ENCODE measurements at regions not wholly inside any gene's neighbourhood (a gene's known extent, or its start where the extent isn't known, plus 50 kb on each side); places are given as distances from the start of the nearest gene placed in this dataset.

GRCh38 chr1:58325866-58326265 lies 220.7 kb downstream of the OMA1 start:
- Histone ChIP-seq H3K27me3 (ENCODE audit: control insufficient read depth, insufficient read depth, low read length) (no peaks in the 10 kb centered on the region), H3K36me3 (ENCODE audit: control insufficient read depth, insufficient read depth, low read length) (no peaks in the 10 kb centered on the region), H3K4me1 (ENCODE audit: control insufficient read depth, insufficient read depth, low read length) (no peaks in the 10 kb centered on the region), H3K4me3 (ENCODE audit: low read length) (no peak overlapping the region), H3K9me3 (ENCODE audit: control insufficient read depth, low read length) (no peaks in the 10 kb centered on the region), H3K9ac (ENCODE audit: low read length) (no peak overlapping the region)

DNA sequence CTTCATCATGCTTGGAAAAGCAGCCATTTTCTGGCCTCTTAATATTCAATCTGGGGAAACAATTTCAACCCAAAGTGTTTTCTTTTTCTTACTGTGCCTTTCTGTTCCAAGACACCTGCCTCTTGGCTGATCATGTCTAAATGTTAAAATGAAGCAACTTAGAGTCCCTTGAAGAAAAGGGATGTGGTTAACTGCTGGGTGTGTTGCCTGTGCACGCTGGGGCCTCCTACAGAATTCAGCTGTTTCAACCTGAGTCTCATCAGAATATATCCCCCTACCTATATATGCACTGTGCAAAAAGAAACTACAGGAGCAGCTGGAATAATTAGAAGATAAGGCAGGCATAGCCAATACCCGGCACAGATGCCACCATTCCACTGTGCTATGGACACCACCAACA lies 222.0 kb downstream of the OMA1 start:
- no peaks in the 10 kb centered on the region for H3K36me3 ChIP-seq (ENCODE audit: control insufficient read depth, insufficient read depth, low read length)
- no peaks in the 10 kb centered on the region for H3K27me3 ChIP-seq (ENCODE audit: control insufficient read depth, insufficient read depth, low read length)
- H3K4me3 ChIP-seq (ENCODE audit: low read length), result no peak overlapping the region
- no peaks in the 10 kb centered on the region for H3K9me3 ChIP-seq (ENCODE audit: control insufficient read depth, low read length)
- H3K4me1 ChIP-seq (ENCODE audit: control insufficient read depth, insufficient read depth, low read length), result no peaks in the 10 kb centered on the region
- no peak overlapping the region for H3K9ac ChIP-seq (ENCODE audit: low read length)

DNA sequence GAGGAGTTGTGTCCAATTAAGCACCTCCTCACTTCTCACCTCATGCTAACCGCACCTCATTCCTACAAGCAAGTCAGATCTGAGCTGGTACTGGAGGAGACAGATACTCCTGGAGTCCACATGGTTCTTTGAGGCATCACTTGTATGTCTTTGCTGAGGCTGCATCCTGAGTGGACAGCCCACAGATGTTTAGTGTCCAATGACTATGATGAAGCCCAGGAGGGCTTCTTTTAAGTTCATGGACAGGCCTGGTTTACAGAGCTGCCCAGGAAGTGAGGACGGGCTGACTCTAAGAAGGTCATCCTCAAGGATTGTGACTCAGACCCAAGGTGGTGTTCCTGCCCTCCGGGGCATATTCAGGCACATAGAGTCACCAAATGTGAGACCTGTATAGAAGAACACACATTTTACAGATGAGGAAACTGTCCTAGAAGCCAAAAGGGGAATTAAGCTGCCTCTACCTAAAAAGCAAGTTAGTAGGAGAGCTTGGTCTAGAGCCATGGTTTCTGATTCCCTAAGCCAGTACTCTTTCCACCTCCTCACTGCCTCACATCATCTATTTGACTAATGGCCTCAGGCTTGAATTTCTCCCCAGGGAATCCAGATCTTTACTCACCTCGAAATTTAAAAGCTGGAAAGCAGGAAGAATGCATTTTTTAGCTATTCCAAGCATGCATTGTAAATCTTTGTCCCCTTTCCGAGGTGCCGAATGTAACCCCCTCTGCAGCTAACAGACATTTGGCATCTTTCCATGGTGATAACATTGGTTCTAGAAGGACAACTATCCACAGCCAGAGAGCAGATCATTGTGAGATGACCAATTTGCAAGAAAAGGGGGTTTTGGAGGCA lies 228.1 kb downstream of the OMA1 start:
- Histone ChIP-seq H3K36me3 (ENCODE audit: control insufficient read depth, insufficient read depth, low read length) (no peaks in the 10 kb centered on the region), H3K9me3 (ENCODE audit: control insufficient read depth, low read length) (no peaks in the 10 kb centered on the region), H3K27me3 (ENCODE audit: control insufficient read depth, insufficient read depth, low read length) (no peaks in the 10 kb centered on the region)

GRCh38 chr1:58317694-58318093 lies 228.8 kb downstream of the OMA1 start:
- Histone ChIP-seq H3K36me3 (ENCODE audit: control insufficient read depth, insufficient read depth, low read length) (no peaks in the 10 kb centered on the region), H3K9me3 (ENCODE audit: control insufficient read depth, low read length) (no peaks in the 10 kb centered on the region), H3K27me3 (ENCODE audit: control insufficient read depth, insufficient read depth, low read length) (no peaks in the 10 kb centered on the region), H3K4me3 (ENCODE audit: low read length) (no peak overlapping the region), H3K4me1 (ENCODE audit: control insufficient read depth, insufficient read depth, low read length) (no peaks in the 10 kb centered on the region), H3K9ac (ENCODE audit: low read length) (no peak overlapping the region)

More for the DNA sequence above, 228.1 kb downstream of the OMA1 start:
- Histone ChIP-seq H3K4me1 (ENCODE audit: control insufficient read depth, insufficient read depth, low read length) (no peaks in the 10 kb centered on the region), H3K9ac (ENCODE audit: low read length) (no peak overlapping the region), H3K4me3 (ENCODE audit: low read length) (no peak overlapping the region)

DNA sequence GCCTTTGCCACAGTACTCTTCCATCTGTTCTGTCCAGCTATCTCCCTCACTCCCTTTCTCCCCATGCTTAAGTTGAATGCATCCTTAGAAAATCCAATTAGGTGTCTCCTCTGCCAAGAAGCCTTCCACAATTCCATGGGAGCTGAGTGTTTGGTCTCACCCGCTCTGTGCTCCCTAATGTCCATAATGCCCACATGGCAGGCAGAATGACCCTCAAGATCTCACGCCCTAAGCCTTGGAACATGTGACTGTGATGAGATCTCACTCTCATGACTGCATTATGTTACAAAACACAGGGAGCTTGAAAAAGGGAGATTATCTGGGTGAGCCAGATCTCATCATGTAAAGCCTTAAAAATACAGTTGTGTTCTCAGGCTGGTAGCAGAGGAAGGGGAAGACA lies 229.4 kb downstream of the OMA1 start:
- Histone ChIP-seq H3K4me1 (ENCODE audit: control insufficient read depth, insufficient read depth, low read length) (no peaks in the 10 kb centered on the region), H3K9ac (ENCODE audit: low read length) (no peak overlapping the region), H3K9me3 (ENCODE audit: control insufficient read depth, low read length) (no peaks in the 10 kb centered on the region), H3K36me3 (ENCODE audit: control insufficient read depth, insufficient read depth, low read length) (no peaks in the 10 kb centered on the region), H3K4me3 (ENCODE audit: low read length) (no peak overlapping the region), H3K27me3 (ENCODE audit: control insufficient read depth, insufficient read depth, low read length) (no peaks in the 10 kb centered on the region)

- no peaks in the 10 kb centered on the region for H3K9me3 ChIP-seq (ENCODE audit: control insufficient read depth, low read length)
- H3K36me3 ChIP-seq (ENCODE audit: control insufficient read depth, insufficient read depth, low read length), result no peaks in the 10 kb centered on the region
Measured at GRCh38 chr1:58316141-58316540, 230.4 kb downstream of the OMA1 start.

GRCh38 chr1:58312971-58313563 lies 233.5 kb downstream of the OMA1 start:
- H3K9me3 ChIP-seq (ENCODE audit: control insufficient read depth, low read length), result no peaks in the 10 kb centered on the region
- H3K4me1 ChIP-seq (ENCODE audit: control insufficient read depth, insufficient read depth, low read length), result no peaks in the 10 kb centered on the region

More at GRCh38 chr1:58316141-58316540, 230.4 kb downstream of the OMA1 start:
- Histone ChIP-seq H3K4me1 (ENCODE audit: control insufficient read depth, insufficient read depth, low read length) (no peaks in the 10 kb centered on the region), H3K9ac (ENCODE audit: low read length) (no peak overlapping the region), H3K27me3 (ENCODE audit: control insufficient read depth, insufficient read depth, low read length) (no peaks in the 10 kb centered on the region), H3K4me3 (ENCODE audit: low read length) (no peak overlapping the region)

GRCh38 chr1:58312461-58312860 lies 234.1 kb downstream of the OMA1 start:
- H3K9ac ChIP-seq (ENCODE audit: low read length), result no peak overlapping the region
- no peak overlapping the region for H3K4me3 ChIP-seq (ENCODE audit: low read length)
- no peaks in the 10 kb centered on the region for H3K36me3 ChIP-seq (ENCODE audit: control insufficient read depth, insufficient read depth, low read length)
- no peaks in the 10 kb centered on the region for H3K9me3 ChIP-seq (ENCODE audit: control insufficient read depth, low read length)
- no peaks in the 10 kb centered on the region for H3K4me1 ChIP-seq (ENCODE audit: control insufficient read depth, insufficient read depth, low read length)
- H3K27me3 ChIP-seq (ENCODE audit: control insufficient read depth, insufficient read depth, low read length), result no peaks in the 10 kb centered on the region

More at GRCh38 chr1:58312971-58313563, 233.5 kb downstream of the OMA1 start:
- Histone ChIP-seq H3K27me3 (ENCODE audit: control insufficient read depth, insufficient read depth, low read length) (no peaks in the 10 kb centered on the region), H3K36me3 (ENCODE audit: control insufficient read depth, insufficient read depth, low read length) (no peaks in the 10 kb centered on the region), H3K9ac (ENCODE audit: low read length) (no peak overlapping the region), H3K4me3 (ENCODE audit: low read length) (no peak overlapping the region)

DNA sequence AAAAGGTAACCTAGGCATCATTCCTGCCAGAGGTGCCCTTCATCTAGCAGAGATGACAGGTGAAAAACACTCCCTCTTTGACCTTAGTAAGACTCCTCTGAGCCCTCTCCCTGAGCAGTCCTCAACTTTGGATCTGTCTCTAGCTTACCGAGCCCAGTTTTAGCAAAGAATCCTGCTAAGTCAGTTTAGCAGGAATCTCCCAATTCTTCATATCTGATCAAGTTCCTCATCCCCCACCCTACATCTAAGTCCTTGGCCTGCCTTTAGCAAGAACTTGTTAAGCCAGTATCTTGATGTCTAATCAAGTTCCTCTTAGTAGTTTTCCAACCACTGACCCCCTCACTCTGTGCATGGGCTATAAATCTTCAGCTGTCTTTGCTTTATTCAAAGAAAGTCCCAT lies 235.6 kb downstream of the OMA1 start:
- Histone ChIP-seq H3K27me3 (ENCODE audit: control insufficient read depth, insufficient read depth, low read length) (no peaks in the 10 kb centered on the region), H3K4me1 (ENCODE audit: control insufficient read depth, insufficient read depth, low read length) (no peaks in the 10 kb centered on the region), H3K4me3 (ENCODE audit: low read length) (no peak overlapping the region), H3K9me3 (ENCODE audit: control insufficient read depth, low read length) (no peaks in the 10 kb centered on the region), H3K9ac (ENCODE audit: low read length) (no peak overlapping the region), H3K36me3 (ENCODE audit: control insufficient read depth, insufficient read depth, low read length) (no peaks in the 10 kb centered on the region)

DNA sequence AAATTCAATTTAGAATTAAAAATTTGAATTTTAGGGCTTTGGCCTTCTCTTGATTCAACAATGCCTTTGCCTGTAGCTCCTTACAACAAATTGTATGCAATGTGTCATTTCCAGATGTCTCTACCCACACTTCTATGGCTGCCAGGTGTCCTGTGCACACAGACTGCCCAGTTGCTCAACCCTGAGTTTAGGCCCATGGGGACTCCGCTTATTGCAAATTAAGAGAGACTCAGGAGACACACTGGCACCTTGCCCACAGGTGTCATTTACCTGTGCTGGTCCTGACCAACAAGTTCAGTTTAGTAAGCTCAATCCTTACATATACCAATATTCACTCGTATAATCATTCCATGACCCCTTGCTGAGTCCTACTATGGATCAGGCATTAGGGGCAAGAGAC lies 236.1 kb downstream of the OMA1 start:
- Histone ChIP-seq H3K27me3 (ENCODE audit: control insufficient read depth, insufficient read depth, low read length) (no peaks in the 10 kb centered on the region), H3K9me3 (ENCODE audit: control insufficient read depth, low read length) (no peaks in the 10 kb centered on the region), H3K36me3 (ENCODE audit: control insufficient read depth, insufficient read depth, low read length) (no peaks in the 10 kb centered on the region), H3K4me1 (ENCODE audit: control insufficient read depth, insufficient read depth, low read length) (no peaks in the 10 kb centered on the region), H3K4me3 (ENCODE audit: low read length) (no peak overlapping the region), H3K9ac (ENCODE audit: low read length) (no peak overlapping the region)

GRCh38 chr1:58308206-58308605 lies 238.3 kb downstream of the OMA1 start:
- Histone ChIP-seq H3K36me3 (ENCODE audit: control insufficient read depth, insufficient read depth, low read length) (no peaks in the 10 kb centered on the region), H3K4me1 (ENCODE audit: control insufficient read depth, insufficient read depth, low read length) (no peaks in the 10 kb centered on the region), H3K4me3 (ENCODE audit: low read length) (no peak overlapping the region), H3K9ac (ENCODE audit: low read length) (no peak overlapping the region), H3K27me3 (ENCODE audit: control insufficient read depth, insufficient read depth, low read length) (no peaks in the 10 kb centered on the region), H3K9me3 (ENCODE audit: control insufficient read depth, low read length) (no peaks in the 10 kb centered on the region)

DNA sequence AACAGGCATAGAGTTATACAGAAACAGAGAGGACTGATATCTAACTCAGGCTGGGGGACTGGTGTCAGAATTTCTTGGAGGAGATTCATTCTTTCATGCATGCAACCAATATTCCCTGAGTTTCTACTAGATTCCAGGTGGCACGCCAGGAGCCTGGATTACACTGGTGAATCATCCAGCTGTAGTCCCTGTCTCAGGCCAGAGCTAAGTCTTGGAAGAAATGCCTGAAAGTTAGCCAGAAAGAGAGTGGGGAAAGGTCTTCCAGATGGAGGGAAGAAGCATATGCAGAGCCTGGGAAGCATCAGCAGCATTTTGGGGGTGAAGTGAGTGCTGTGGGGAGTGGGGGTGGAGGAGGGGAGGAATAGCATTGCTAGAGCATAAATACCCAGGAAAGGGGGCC lies 239.1 kb downstream of the OMA1 start:
- Histone ChIP-seq H3K4me3 (ENCODE audit: low read length) (no peak overlapping the region), H3K9me3 (ENCODE audit: control insufficient read depth, low read length) (no peaks in the 10 kb centered on the region), H3K9ac (ENCODE audit: low read length) (no peak overlapping the region), H3K27me3 (ENCODE audit: control insufficient read depth, insufficient read depth, low read length) (no peaks in the 10 kb centered on the region), H3K36me3 (ENCODE audit: control insufficient read depth, insufficient read depth, low read length) (no peaks in the 10 kb centered on the region), H3K4me1 (ENCODE audit: control insufficient read depth, insufficient read depth, low read length) (no peaks in the 10 kb centered on the region)
